SK-N-MC (cell line): ENCODE measurements at regions not wholly inside any gene's neighbourhood (a gene's known extent, or its start where the extent isn't known, plus 50 kb on each side); places are given as distances from the start of the nearest gene placed in this dataset.

ENCODE experiments used
- EZH2 ChIP-seq: fragments of 200-600 bp; sonication (generic); IDR thresholded peaks from one replicate; pipeline ENCODE4 v1.6.1; 2017; ENCODE audit warnings: antibody characterized with exemption
- FOXP2 ChIP-seq: optimal IDR thresholded peaks from 2 replicates; pipeline ENCODE3; 2011; ENCODE audit warnings: mild to moderate bottlenecking, moderate library complexity; ENCODE audit not compliant: insufficient read depth; ENCODE audit errors: extremely low read length, control extremely low read depth
- POLR2AphosphoS5 ChIP-seq: IDR thresholded peaks from 2 replicates; pipeline ENCODE4 v1.6.1; 2012; ENCODE audit warnings: mild to moderate bottlenecking, low read depth, low read length, borderline replicate concordance

GRCh38 chr13:80256352-80256932, 84.5 kb downstream of the SPRY2 start:
- TF ChIP-seq POLR2AphosphoS5 (no peak), FOXP2 (no peak), EZH2 (no peak)
